ENCODE measurements at regions not wholly inside any gene's neighbourhood (a gene's known extent, or its start where the extent isn't known, plus 50 kb on each side); places are given as distances from the start of the nearest gene placed in this dataset.

- no peak for DNase-seq
Measured at GRCh38 chr6:156174031-156174890, 602.9 kb upstream of the ARID1B start.

- DNase-seq: no peak
Measured at GRCh38 chr6:156169371-156169770, 607.8 kb upstream of the ARID1B start.

GRCh38 chr6:156167625-156168071, 609.5 kb upstream of the ARID1B start:
- no peak for DNase-seq

GRCh38 chr6:156167016-156167624, 610.1 kb upstream of the ARID1B start:
- DNase-seq: no peak

GRCh38 chr6:156166093-156166492, 611.1 kb upstream of the ARID1B start:
- DNase-seq: no peak

- no peak for DNase-seq
Measured at GRCh38 chr6:156164701-156165452, 612.3 kb upstream of the ARID1B start.

GRCh38 chr6:156163311-156163710, 613.9 kb upstream of the ARID1B start:
- DNase-seq: no peak

- DNase-seq: no peak
Measured at GRCh38 chr6:156161471-156161870, 615.7 kb upstream of the ARID1B start.

GRCh38 chr6:156160795-156161165, 616.4 kb upstream of the ARID1B start:
- no peak for DNase-seq

- no peak for DNase-seq
Measured at GRCh38 chr6:156160007-156160794, 617.0 kb upstream of the ARID1B start.

GRCh38 chr6:156154896-156155295, 622.3 kb upstream of the ARID1B start:
- no peak for DNase-seq

- no peak for DNase-seq
Measured at GRCh38 chr6:156150391-156150790, 626.8 kb upstream of the ARID1B start.

GRCh38 chr6:156146891-156147290, 630.3 kb upstream of the ARID1B start:
- DNase-seq: no peak

GRCh38 chr6:156131221-156131903, 645.8 kb upstream of the ARID1B start:
- DNase-seq: no peak

- DNase-seq: no peak
Measured at GRCh38 chr6:156126535-156126934, 650.6 kb upstream of the ARID1B start.

- no peak for DNase-seq
Measured at GRCh38 chr6:156125844-156126243, 651.3 kb upstream of the ARID1B start.

- DNase-seq: no peak
Measured at GRCh38 chr6:156123731-156124130, 653.4 kb upstream of the ARID1B start.

GRCh38 chr6:156121973-156122372, 655.2 kb upstream of the ARID1B start:
- DNase-seq: no peak

GRCh38 chr6:156114541-156114940, 658.9 kb upstream of the NOX3 start:
- DNase-seq: no peak

- DNase-seq: no peak
Measured at GRCh38 chr6:156113631-156114030, 658.0 kb upstream of the NOX3 start.

GRCh38 chr6:156111913-156112312, 656.3 kb upstream of the NOX3 start:
- no peak for DNase-seq

- no peak for DNase-seq
Measured at GRCh38 chr6:156110249-156110648, 654.6 kb upstream of the NOX3 start.

Data from NCI-H1436 (cell line).